HepG2 (cell line): ENCODE measurements at regions not wholly inside any gene's neighbourhood (a gene's known extent, or its start where the extent isn't known, plus 50 kb on each side); places are given as distances from the start of the nearest gene placed in this dataset.

Source experiments
- ATAC-seq: fragments of 200-7000 bp; cut with Tn5 transposase; 3 replicates; pipeline ENCODE4 v1.9.1; 2020; ENCODE audit warnings: mild to moderate bottlenecking, moderate library complexity
- BruUV-seq: library from RNA; stranded (reverse); fragments of 400-500 nt; replicated peaks from 2 replicates; lab custom pipeline; 2021; lab: Mats Ljungman, UMichigan
- CTCF ChIA-PET: fragments of 300-600 bp; formaldehyde crosslinking; extraction: SDS; loops from one replicate; lab custom pipeline; 2021; ENCODE audit warnings: low total read pairs, inconsistent platforms, low intra/inter-chr PET ratio; lab: Yijun Ruan, JAX
- POLR2A ChIA-PET: fragments of 350-600 bp; sonication (Branson Sonifier 250); formaldehyde crosslinking; loops from one replicate; lab custom pipeline; 2020; ENCODE audit warnings: antibody characterized with exemption, inconsistent platforms; lab: Yijun Ruan, JAX
- DNase-seq: peaks from one replicate; pipeline ENCODE4 v3.0.0-alpha.2; 2015; ENCODE audit warnings: low spot score
- FAIRE-seq: peaks from 3 replicates; lab custom pipeline; 2011; peaks lifted over from hg19 to GRCh38; lab: Jason Lieb, UNC
- H2AFZ ChIP-seq: one replicate; pipeline ENCODE4 v1.6.1; 2011; ENCODE audit warnings: low read length, inconsistent platforms
- H3K27ac ChIP-seq: fragments of 300-600 bp; 3 replicates; pipeline ENCODE4 v1.8.0; 2011; ENCODE audit warnings: mixed run types, mild to moderate bottlenecking, mixed read lengths, low read length, inconsistent platforms; ENCODE audit not compliant: insufficient read depth; ENCODE audit errors: extremely low read length
- H3K27me3 ChIP-seq, 2 experiments: fragments of 200-600 bp in 1 of 2; 2 replicates in 1 of 2; 3 replicates in 1 of 2; pipeline versions ENCODE4 v1.6.0 to v1.8.0; 2011; ENCODE audit warnings: low read length in 2 of 2, mild to moderate bottlenecking in 2 of 2, moderate library complexity in 2 of 2, inconsistent platforms in 1 of 2; ENCODE audit not compliant: insufficient read depth in 2 of 2, control insufficient read depth in 1 of 2
- H3K36me3 ChIP-seq, 2 experiments: fragments of 200-600 bp in 1 of 2; replicated peaks in 1 of 2; 2 replicates in 1 of 2; 3 replicates in 1 of 2; pipeline versions ENCODE4 v1.5.1 to v1.8.0; 2011; ENCODE audit warnings: low read length in 2 of 2, inconsistent platforms in 1 of 2; ENCODE audit not compliant: insufficient read depth in 2 of 2, control insufficient read depth in 1 of 2
- H3K4me1 ChIP-seq: 2 replicates; pipeline ENCODE4 v1.5.1; 2012; ENCODE audit warnings: low read length, inconsistent platforms; ENCODE audit not compliant: insufficient read depth
- H3K4me2 ChIP-seq: 2 replicates; pipeline ENCODE4 v1.6.0; 2011; ENCODE audit warnings: low read depth, low read length, inconsistent platforms
- H3K4me3 ChIP-seq, 3 experiments: fragments of 200-600 bp in 1 of 3; sonication (generic), shearing (Covaris generic) in 1 of 3; replicated peaks in 1 of 3; 2 replicates each; pipeline ENCODE4 v1.5.1; 2011 to 2016; ENCODE audit warnings: low read length in 3 of 3, inconsistent platforms in 2 of 3, low read depth in 2 of 3, mild to moderate bottlenecking in 2 of 3, control low read depth in 1 of 3, mixed read lengths in 1 of 3; ENCODE audit not compliant: insufficient read depth in 1 of 3
- H3K79me2 ChIP-seq: one replicate; pipeline ENCODE4 v1.6.1; 2011; ENCODE audit warnings: low read length, inconsistent platforms; ENCODE audit not compliant: insufficient read depth
- H3K9ac ChIP-seq: 2 replicates; pipeline ENCODE4 v1.6.0; 2011; ENCODE audit warnings: mild to moderate bottlenecking, low read depth, low read length, inconsistent platforms; ENCODE audit not compliant: insufficient read depth
- H3K9me3 ChIP-seq: 2 replicates; pipeline ENCODE4 v1.5.1; 2012; ENCODE audit warnings: mild to moderate bottlenecking, low read length
- H4K20me1 ChIP-seq: 2 replicates; pipeline ENCODE4 v1.6.0; 2011; ENCODE audit warnings: inconsistent platforms, mild to moderate bottlenecking, low read length, moderate library complexity; ENCODE audit not compliant: insufficient read depth
- CEBPG ChIP-seq: IDR thresholded peaks from 2 replicates; pipeline ENCODE4 v1.6.1; 2016
- EEA1 ChIP-seq: sonication (generic); formaldehyde crosslinking; IDR thresholded peaks from 2 replicates; pipeline ENCODE4 v1.5.1; 2020; ENCODE audit warnings: mild to moderate bottlenecking, missing genetic modification reagents, borderline replicate concordance
- GATA4 ChIP-seq: sonication (generic); IDR thresholded peaks from 2 replicates; pipeline ENCODE4 v1.6.1; 2016; ENCODE audit warnings: antibody characterized with exemption, low read depth, borderline replicate concordance
- KDM4B ChIP-seq: sonication (generic); formaldehyde crosslinking; IDR thresholded peaks from 2 replicates; pipeline ENCODE4 v1.4.0; 2020; ENCODE audit warnings: missing genetic modification reagents
- MTF2 ChIP-seq: sonication (generic); formaldehyde crosslinking; IDR thresholded peaks from 2 replicates; pipeline ENCODE4 v1.5.0; 2020; ENCODE audit warnings: missing genetic modification reagents, borderline replicate concordance
- NR2F1 ChIP-seq, 2 experiments: fragments of 450-650 bp in 1 of 2; formaldehyde crosslinking in 1 of 2; IDR thresholded peaks; 2 replicates each; pipeline versions ENCODE4 v1.5.0 to v1.6.1; 2016 to 2020; ENCODE audit warnings: mild to moderate bottlenecking in 1 of 2, missing compliant biosample characterization in 1 of 2, missing genetic modification reagents in 1 of 2, moderate library complexity in 1 of 2
- SALL2 ChIP-seq: sonication (generic); formaldehyde crosslinking; IDR thresholded peaks from 2 replicates; pipeline ENCODE4 v1.8.1; 2023; ENCODE audit warnings: mild to moderate bottlenecking, missing genetic modification reagents, inconsistent platforms
- ZC3H13 ChIP-seq: sonication (generic); formaldehyde crosslinking; IDR thresholded peaks from 2 replicates; pipeline ENCODE4 v1.8.1; 2023; ENCODE audit warnings: mild to moderate bottlenecking, missing genetic modification reagents, moderate library complexity
- ZMAT3 ChIP-seq: sonication (generic); formaldehyde crosslinking; conservative IDR thresholded peaks from 2 replicates; pipeline ENCODE4 v1.7.0; 2021; ENCODE audit warnings: missing genetic modification reagents
- ZNF460 ChIP-seq: sonication (generic); formaldehyde crosslinking; IDR thresholded peaks from 2 replicates; pipeline ENCODE4 v1.5.1; 2020; ENCODE audit warnings: missing genetic modification reagents, mild to moderate bottlenecking, borderline replicate concordance
- WGBS: methylation state at CpG from one replicate; pipeline ENCODE4 v1.1.6; 2017; ENCODE audit warnings: low lambda C conversion rate; 5-methylcytosine and 5-hydroxymethylcytosine counted together
- in situ Hi-C: cut with HindIII; loops from 2 replicates; pipeline ENCODE4 v1.10.0; 2017; ENCODE audit warnings: low pct_unique_long_range_greater_than_20kb; ENCODE audit not compliant: extremely low pct_ligation_motif_present
- intact Hi-C: fragments of 100-400 bp; cut with micrococcal nuclease; formaldehyde crosslinking; loops from one replicate; pipeline ENCODE4 v1.10.0; 2022; ENCODE audit not compliant: unreplicated experiment
- TF ChIP-seq, protein P1 (sequence below): sonication (generic); formaldehyde crosslinking; IDR thresholded peaks from 2 replicates; pipeline ENCODE4 v1.8.0; 2022; ENCODE audit warnings: missing genetic modification reagents, low read depth, mild to moderate bottlenecking, borderline replicate concordance

DNA sequence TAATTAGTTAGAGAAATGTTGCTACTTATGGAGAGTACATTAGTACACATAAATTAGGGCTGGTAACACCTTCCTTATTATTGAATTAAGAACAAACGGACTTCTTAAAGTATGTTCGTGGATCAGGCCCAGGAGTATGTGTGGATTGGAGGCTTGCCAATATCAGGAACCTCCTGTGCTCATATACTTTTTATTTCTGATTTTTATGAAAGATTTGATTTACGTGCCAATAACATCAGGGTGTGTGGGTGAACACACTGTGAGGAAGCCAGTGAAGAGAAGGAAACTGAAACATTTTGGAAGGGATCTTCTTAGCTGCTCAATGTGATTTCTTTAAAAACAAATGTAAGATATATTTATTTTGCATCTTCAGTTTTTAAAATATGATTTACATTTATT lies 113.0 kb downstream of the EFEMP1 start:
- Histone ChIP-seq H3K79me2 (no peaks in the 10 kb centered on the region), H3K27ac (no peak overlapping the region), H3K4me3 (no peak overlapping the region), H3K9ac (no peak overlapping the region), H3K4me1 (no peaks in the 10 kb centered on the region), H3K4me2 (no peak overlapping the region), H4K20me1 (no peaks in the 10 kb centered on the region), H3K36me3 (no peaks in the 10 kb centered on the region), H3K27me3 (no peaks in the 10 kb centered on the region; a peak in 1 of 5 replicates), H3K9me3 (no peaks in the 10 kb centered on the region), H2AFZ (no peak overlapping the region)
- no TSS peak for BruUV-seq
- intact Hi-C loops: no loop called here
- 5% methylated on average over 3 of the region's 3 CpGs for WGBS
- no peak for ATAC-seq
- no peak for DNase-seq
- ChIA-PET POLR2A (no interaction called here), CTCF (no interaction called here)
- no peak for FAIRE-seq
- in situ Hi-C loops: no loop called here
- no peak for TF ChIP-seq SALL2
- TF ChIP-seq GATA4: no peak
- TF ChIP-seq NR2F1 (CRISPR knock-in tag; IDR thresholded peaks at IDR 0.05): no peak
- TF ChIP-seq, protein P1, sequence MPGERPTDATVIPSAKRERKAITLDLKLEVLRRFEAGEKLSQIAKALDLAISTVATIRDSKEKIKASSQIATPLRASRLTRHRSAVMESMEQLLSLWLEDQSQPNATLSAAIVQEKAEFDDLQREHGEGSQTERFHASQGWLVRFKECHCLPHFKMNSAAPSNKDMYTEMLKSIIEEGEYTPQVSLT (CRISPR knock-in tag): no peak
- TF ChIP-seq ZC3H13: no peak
- no peak for TF ChIP-seq ZNF460 (CRISPR knock-in tag)
- no peak for TF ChIP-seq KDM4B (CRISPR knock-in tag)
- no peak for TF ChIP-seq EEA1
- TF ChIP-seq CEBPG (CRISPR knock-in tag): no peak
- TF ChIP-seq ZMAT3 (CRISPR knock-in tag): no peak
- no peak for TF ChIP-seq MTF2
